ENCODE measurements at regions not wholly inside any gene's neighbourhood (a gene's known extent, or its start where the extent isn't known, plus 50 kb on each side); places are given as distances from the start of the nearest gene placed in this dataset.
A peak's percentile ranks its signal among the peaks of the same experiment; 100 is the strongest.
"Not testable (repeated sequence)": the region's sequence is repeated elsewhere in the genome, so short reads cannot be mapped to it uniquely, and the experiment has no call there.

- DNase-seq (ENCODE audit: low read depth in 2 of 2) = not testable (repeated sequence)
Observed at GRCh38 chr1:221966888-221967287, 225.0 kb upstream of the DUSP10 start.

GRCh38 chr1:221965891-221966290 is 224.0 kb upstream of the DUSP10 start:
- not testable (repeated sequence) for DNase-seq (ENCODE audit: low read depth in 2 of 2)

GRCh38 chr1:221965252-221965651 is 223.4 kb upstream of the DUSP10 start:
- DNase-seq (ENCODE audit: low read depth in 2 of 2) = no peak

- DNase-seq (ENCODE audit: low read depth in 2 of 2) = no peak
Observed at GRCh38 chr1:221963742-221964141, 221.9 kb upstream of the DUSP10 start.

DNA sequence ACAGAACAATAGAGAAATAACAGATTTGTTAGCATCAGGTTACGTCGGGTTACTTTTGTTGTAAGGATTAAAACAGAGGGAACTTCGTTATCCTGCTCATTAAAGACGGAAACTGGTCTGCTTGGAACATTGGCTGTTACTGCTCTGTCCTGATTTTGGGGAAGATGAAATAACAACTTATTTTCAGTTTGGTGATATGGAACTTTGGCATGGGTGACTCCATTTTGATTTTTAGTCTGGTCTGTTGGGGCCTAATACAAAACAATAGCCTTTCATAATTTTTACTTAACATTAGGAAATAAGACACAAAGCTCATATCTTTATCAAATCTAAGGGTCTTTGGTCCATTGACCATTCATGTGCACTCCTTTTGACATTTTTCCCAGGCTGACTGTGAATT is 220.5 kb upstream of the DUSP10 start:
- DNase-seq (ENCODE audit: low read depth in 2 of 2) = no peak

- DNase-seq (ENCODE audit: low read depth in 2 of 2) = peak; percentile 4 to 15
Observed at GRCh38 chr1:221961532-221962292, 219.8 kb upstream of the DUSP10 start.

- not testable (repeated sequence) for DNase-seq (ENCODE audit: low read depth in 2 of 2)
Observed at GRCh38 chr1:221958161-221958562, 216.3 kb upstream of the DUSP10 start.

DNA sequence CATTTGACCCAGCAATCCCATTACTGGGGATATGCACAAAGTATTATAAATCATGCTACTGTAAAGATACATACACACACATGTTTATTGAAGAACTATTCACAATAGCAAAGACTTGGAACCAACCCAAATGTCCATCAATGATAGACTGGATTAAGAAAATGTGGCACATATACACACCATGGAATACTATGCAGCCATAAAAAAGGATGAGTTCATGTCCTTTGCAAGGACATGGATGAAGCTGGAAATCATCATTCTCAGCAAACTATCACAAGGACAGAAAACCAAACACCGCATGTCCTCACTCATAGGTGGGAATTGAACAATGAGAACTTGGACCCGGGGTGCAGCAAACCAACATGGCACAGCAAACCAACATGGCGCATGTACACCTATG is 215.5 kb upstream of the DUSP10 start:
- DNase-seq (ENCODE audit: low read depth in 2 of 2) = not testable (repeated sequence)

DNA sequence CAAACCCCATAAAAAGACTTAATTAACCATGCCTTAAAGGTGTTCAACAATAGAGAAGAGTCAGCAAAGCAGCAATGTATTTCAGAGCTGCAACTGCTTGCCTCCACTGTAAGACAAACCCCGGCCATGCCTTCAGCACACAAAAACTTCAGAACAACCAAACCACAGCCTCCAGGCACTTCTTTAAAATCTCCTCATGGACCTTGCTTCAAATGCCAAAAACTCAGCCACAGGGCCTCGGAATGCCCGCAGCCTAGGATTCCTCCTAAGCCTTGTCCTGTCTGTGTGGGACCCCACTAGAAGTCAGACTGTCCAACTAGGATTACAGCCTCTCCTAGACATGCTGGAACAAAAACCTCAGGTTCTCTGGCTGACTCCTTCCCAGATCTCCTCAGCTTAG is 208.1 kb upstream of the DUSP10 start:
- DNase-seq (ENCODE audit: low read depth in 2 of 2) = no peak

- no peak for DNase-seq (ENCODE audit: low read depth in 2 of 2)
Observed at GRCh38 chr1:221948459-221948858, 206.6 kb upstream of the DUSP10 start.

DNA sequence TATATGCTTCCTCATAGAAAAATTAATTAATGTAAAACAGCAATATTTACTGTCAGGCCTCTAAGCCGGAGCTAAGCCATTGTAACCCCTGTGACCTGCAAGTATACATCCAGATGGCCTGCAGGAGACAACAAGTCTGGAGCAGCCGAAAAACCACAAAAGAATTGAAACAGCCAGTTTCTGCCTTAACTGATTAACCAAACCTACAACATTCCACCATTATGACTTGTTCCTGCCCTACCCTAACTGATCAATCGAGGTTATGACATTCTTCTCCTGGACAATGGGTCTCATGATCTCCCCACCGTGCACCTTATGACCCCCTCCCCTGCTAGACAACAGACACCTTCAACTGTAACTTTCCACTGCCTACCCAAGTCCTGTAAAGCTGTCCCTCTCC is 205.8 kb upstream of the DUSP10 start:
- DNase-seq (ENCODE audit: low read depth in 2 of 2) = no peak

GRCh38 chr1:221946768-221947167 is 204.9 kb upstream of the DUSP10 start:
- no peak for DNase-seq (ENCODE audit: low read depth in 2 of 2)

DNA sequence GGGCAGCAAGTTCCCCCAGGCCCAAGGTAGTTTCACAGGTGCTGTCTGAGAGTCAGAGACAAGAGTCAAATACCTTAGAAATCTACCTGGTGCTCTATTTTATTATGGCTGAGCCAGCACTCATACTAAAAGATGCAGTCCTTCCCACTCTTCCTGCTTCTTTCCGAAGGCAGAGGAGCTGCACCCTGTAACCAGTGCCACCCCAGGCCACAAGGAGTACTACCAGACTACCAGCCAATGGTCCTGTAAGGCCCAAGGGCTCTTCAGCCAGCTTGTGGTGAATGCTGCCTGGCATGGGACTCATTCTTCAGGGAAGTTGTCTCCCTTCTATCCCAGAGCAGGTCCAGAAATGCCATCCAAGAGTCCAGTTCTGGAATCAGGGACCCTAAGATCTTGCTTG is 203.8 kb upstream of the DUSP10 start:
- no peak for DNase-seq (ENCODE audit: low read depth in 2 of 2)

GRCh38 chr1:221944247-221944870 is 202.5 kb upstream of the DUSP10 start:
- no peak for DNase-seq (ENCODE audit: low read depth in 2 of 2)

GRCh38 chr1:221940631-221941030 is 198.7 kb upstream of the DUSP10 start:
- DNase-seq (ENCODE audit: low read depth in 2 of 2) = no peak

- DNase-seq (ENCODE audit: low read depth in 2 of 2) = no peak
Observed at GRCh38 chr1:221939607-221940006, 197.7 kb upstream of the DUSP10 start.

- no peak for DNase-seq (ENCODE audit: low read depth in 2 of 2)
Observed at GRCh38 chr1:221937155-221937953, 195.5 kb upstream of the DUSP10 start.

DNA sequence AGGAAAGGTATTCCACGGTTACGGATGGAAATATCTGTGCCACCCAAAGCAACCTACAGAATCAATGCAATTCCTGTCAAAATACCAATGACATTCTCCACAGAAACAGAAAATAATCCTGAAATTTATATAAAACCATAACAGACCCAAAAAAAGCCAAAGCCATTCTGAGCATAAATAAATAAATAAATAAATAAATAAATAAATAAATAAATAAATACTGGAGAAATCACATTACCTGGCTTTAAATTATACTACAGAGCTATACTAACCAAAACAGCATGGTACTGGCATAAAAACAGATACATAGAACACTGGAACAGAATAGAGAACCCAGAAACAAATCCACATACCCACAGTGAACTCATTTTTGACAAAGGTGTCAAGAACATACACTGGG is 191.9 kb upstream of the DUSP10 start:
- DNase-seq (ENCODE audit: low read depth in 2 of 2) = no peak

GRCh38 chr1:221926441-221926840 is 184.6 kb upstream of the DUSP10 start:
- no peak for DNase-seq (ENCODE audit: low read depth in 2 of 2)

- DNase-seq (ENCODE audit: low read depth in 2 of 2) = no peak
Observed at GRCh38 chr1:221925947-221926346, 184.1 kb upstream of the DUSP10 start.

- DNase-seq (ENCODE audit: low read depth in 2 of 2) = no peak
Observed at GRCh38 chr1:221923929-221924598, 182.2 kb upstream of the DUSP10 start.

DNA sequence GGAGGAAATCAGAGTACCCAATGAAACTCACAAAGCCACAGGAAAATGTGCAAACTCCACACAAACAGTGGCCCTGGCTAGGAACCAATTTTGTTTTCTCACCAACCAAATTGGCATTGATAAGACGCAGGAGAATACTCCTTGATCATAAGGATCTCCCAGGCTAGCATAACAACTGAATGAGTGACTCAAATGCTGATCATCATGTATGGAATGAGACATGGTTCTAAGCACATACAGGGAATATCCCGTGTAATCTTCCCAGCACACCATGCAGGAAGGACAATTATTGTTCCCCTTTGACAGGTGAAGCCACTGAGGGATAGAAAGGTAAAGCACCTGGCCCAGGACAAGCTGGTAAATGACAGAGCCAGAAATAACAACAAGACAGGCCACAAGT is 180.0 kb upstream of the DUSP10 start:
- no peak for DNase-seq (ENCODE audit: low read depth in 2 of 2)

All from activated CD4-positive, alpha-beta T cell treated with anti-CD3 and anti-CD28 coated beads for 24 hours (primary cell).